ENCODE measurements at regions not wholly inside any gene's neighbourhood (a gene's known extent, or its start where the extent isn't known, plus 50 kb on each side); places are given as distances from the start of the nearest gene placed in this dataset.

DNA sequence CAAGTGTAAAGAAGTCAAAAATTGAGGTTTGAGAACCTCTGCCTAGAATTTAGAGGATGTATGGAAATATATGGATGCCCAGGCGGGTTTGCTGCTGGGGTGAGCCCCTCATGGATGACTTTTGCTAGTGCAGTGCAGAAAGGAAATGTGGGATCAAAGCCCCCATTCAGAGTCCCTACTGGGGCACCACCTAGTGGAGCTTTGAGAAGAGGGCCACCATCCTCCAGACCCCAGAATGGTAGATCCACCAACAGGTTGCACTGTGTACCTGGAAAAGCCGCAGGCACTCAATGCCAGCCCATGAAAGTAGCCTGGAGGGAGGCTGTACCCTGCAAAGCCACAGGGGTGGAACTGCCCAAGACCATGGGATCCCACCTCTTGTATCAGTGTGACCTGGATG is 330.7 kb upstream of the DPYD start:
- TF ChIP-seq CTCF (conservative IDR thresholded peaks at IDR 0.05; ENCODE audit: low read depth, low read length) (no peak), EZH2 (IDR thresholded peaks at IDR 0.05; ENCODE audit: low read length, unreplicated experiment) (no peak)
